Progenitor cell of endocrine pancreas (in vitro differentiated cells): ENCODE measurements at regions not wholly inside any gene's neighbourhood (a gene's known extent, or its start where the extent isn't known, plus 50 kb on each side); places are given as distances from the start of the nearest gene placed in this dataset.

ENCODE experiments used
- DNase-seq: peaks from one replicate; pipeline ENCODE4 v3.0.0; 2021; ENCODE audit warnings: low spot score; ENCODE audit not compliant: unreplicated experiment
- H3K27ac Mint-ChIP-seq: 2 replicates; pipeline ENCODE4 v1.8.0; 2021; ENCODE audit warnings: mild to moderate bottlenecking, moderate library complexity, mixed read lengths
- H3K27me3 Mint-ChIP-seq: 2 replicates; pipeline ENCODE4 v1.8.0; 2021; ENCODE audit warnings: mixed read lengths
- H3K36me3 Mint-ChIP-seq: 2 replicates; pipeline ENCODE4 v1.8.0; 2022; ENCODE audit warnings: mixed read lengths; ENCODE audit not compliant: insufficient read depth
- H3K4me1 Mint-ChIP-seq: 2 replicates; pipeline ENCODE4 v1.8.0; 2021; ENCODE audit warnings: low read depth, mixed read lengths
- H3K4me3 Mint-ChIP-seq: 2 replicates; pipeline ENCODE4 v1.8.0; 2021; ENCODE audit warnings: low read depth, mild to moderate bottlenecking, moderate library complexity, mixed read lengths
- H3K9me3 Mint-ChIP-seq: 2 replicates; pipeline ENCODE4 v1.8.0; 2021; ENCODE audit warnings: low read depth, mixed read lengths
- TF ChIP-seq, protein P1 (sequence below): fragments of 200-600 bp; sonication (generic); IDR thresholded peaks from one replicate; pipeline ENCODE4 v1.5.0; 2021; ENCODE audit warnings: antibody characterized with exemption, mild to moderate bottlenecking; ENCODE audit not compliant: unreplicated experiment

DNA sequence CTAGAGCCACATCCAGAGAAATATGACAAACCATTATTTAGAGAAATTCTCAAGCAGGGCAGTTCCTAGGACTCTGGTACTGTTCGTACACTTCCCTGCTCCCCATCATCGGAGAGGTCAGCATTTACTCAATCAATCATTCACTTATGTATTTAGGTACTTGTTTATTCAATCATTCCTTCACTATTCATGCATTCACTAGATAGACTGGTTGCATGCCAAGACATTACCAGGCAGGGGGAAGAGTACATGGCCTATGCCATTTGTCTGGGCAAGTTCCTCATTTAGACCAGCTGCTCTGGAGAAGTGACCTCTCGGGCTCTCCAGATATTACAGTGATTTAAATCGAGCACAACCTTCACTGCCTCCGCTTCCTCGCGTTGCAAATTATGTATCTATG, 603.4 kb downstream of the KCNJ2 start:
- no peaks in the 10 kb centered on the region for H3K27me3 Mint-ChIP-seq
- peaks cover 1% of the 10 kb centered on the region for H3K4me1 Mint-ChIP-seq
- TF ChIP-seq, protein P1, sequence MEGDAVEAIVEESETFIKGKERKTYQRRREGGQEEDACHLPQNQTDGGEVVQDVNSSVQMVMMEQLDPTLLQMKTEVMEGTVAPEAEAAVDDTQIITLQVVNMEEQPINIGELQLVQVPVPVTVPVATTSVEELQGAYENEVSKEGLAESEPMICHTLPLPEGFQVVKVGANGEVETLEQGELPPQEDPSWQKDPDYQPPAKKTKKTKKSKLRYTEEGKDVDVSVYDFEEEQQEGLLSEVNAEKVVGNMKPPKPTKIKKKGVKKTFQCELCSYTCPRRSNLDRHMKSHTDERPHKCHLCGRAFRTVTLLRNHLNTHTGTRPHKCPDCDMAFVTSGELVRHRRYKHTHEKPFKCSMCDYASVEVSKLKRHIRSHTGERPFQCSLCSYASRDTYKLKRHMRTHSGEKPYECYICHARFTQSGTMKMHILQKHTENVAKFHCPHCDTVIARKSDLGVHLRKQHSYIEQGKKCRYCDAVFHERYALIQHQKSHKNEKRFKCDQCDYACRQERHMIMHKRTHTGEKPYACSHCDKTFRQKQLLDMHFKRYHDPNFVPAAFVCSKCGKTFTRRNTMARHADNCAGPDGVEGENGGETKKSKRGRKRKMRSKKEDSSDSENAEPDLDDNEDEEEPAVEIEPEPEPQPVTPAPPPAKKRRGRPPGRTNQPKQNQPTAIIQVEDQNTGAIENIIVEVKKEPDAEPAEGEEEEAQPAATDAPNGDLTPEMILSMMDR = no peak
- no peaks in the 10 kb centered on the region for H3K36me3 Mint-ChIP-seq
- H3K4me3 Mint-ChIP-seq = no peak overlapping the region
- no peak for DNase-seq
- H3K9me3 Mint-ChIP-seq = no peaks in the 10 kb centered on the region
- H3K27ac Mint-ChIP-seq = no peak overlapping the region

DNA sequence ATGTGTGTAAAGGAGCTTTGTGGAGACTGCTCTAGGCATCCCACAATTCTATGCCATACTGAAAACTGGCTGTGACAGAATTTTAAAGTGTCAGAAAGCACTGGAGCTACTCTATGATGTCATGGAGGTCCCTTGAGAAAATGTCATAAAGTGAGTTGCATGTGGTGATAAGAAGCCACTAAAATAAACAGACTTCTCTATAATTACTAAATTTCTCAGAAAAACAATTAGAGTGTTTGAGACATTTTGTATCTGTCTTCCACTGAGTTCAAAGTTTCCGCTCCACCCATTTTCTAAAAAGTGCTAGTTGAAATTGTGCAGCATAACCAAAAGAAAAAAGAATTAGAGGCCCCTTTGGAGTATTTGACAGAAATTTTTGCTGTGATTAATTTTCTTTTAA, 603.9 kb downstream of the KCNJ2 start:
- Mint-ChIP-seq H3K4me3 (no peak overlapping the region), H3K9me3 (no peaks in the 10 kb centered on the region), H3K4me1 (peaks cover 1% of the 10 kb centered on the region)

DNA sequence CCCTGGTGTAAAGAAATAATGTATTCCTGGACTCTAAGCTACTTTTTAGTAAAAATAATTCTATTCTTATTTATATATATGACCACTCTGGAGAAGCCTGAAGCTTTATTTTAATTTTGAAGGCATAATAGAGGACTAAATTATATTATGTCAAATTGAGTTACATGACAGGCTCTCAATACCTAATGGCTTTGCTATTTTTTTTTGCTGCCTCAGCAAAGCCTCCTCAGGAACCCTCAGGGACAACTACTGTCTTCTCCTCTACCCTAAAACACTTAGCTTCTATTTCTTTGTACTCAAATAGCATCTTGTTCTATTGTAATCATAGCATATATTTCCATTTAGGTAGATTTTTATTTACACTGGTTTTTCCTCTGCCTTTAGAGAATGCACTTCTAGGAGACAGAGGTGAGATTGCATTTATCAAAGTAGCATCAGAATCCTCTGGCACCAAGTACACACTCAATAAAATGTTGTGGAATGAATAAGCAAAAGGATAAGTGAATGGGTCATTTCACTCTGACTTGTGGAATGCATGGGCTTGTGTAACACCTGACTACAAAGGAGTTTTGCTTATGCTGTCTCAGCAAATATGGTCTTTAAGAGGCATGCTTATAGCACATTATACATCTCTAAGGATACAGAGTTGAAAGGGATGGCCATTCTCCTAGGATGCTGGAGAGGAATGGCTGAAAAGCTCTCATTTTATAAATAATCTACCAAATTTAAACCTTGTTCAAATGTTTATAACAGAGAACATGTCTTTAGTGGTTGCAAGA, 605.2 kb downstream of the KCNJ2 start:
- DNase-seq = no peak
- Mint-ChIP-seq H3K9me3 (no peaks in the 10 kb centered on the region), H3K4me3 (no peak overlapping the region), H3K36me3 (no peaks in the 10 kb centered on the region), H3K27ac (no peak overlapping the region), H3K27me3 (no peaks in the 10 kb centered on the region), H3K4me1 (peaks cover 1% of the 10 kb centered on the region)
- TF ChIP-seq, protein P1 = no peak

More for the DNA sequence above, 603.9 kb downstream of the KCNJ2 start:
- Mint-ChIP-seq H3K27me3 (no peaks in the 10 kb centered on the region), H3K27ac (no peak overlapping the region), H3K36me3 (no peaks in the 10 kb centered on the region)
- TF ChIP-seq, protein P1 = no peak
- no peak for DNase-seq

DNA sequence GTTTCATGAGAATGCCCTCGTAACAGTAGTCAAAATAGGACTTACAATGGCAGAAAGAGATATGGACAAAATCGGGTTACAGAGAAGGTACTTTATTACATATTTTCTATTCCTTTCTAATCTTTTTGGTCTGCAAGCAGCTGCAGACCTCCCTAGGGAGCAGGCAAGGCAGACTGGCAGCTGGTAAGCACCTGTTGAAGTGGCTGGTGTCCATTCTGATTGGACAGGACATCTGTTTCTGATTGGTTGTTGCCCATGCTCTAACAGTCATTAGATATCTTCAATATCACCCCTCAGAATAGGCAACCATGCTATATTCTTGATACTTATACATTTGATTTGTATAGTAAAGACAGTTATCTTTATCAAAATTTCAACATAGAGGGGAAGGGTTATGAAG, 606.3 kb downstream of the KCNJ2 start:
- Mint-ChIP-seq H3K27ac (no peak overlapping the region), H3K9me3 (no peaks in the 10 kb centered on the region), H3K4me1 (peaks cover 1% of the 10 kb centered on the region), H3K36me3 (no peaks in the 10 kb centered on the region), H3K27me3 (no peaks in the 10 kb centered on the region), H3K4me3 (no peak overlapping the region)
- DNase-seq = no peak
- TF ChIP-seq, protein P1 = no peak

DNA sequence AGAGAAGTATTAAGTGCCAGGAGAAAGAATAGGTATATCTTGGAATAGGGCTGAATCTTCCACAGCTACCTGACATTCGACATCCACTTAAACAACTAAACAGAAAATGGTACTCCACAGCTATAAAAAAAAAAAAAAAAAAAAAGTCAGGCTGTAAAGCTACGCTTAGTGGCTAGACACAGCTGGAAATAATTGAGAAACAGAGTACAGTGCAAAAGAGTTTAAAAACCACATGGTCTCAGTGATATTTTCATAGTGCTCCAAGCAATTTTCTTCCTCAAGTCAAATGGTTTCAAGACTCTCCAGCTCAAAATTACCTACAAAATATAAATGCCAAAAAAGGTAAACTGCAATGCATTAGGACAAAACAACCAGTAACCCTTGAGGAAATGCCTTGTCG, 607.1 kb downstream of the KCNJ2 start:
- DNase-seq = no peak
- H3K27ac Mint-ChIP-seq = no peak overlapping the region
- TF ChIP-seq, protein P1 = no peak

More for the DNA sequence above, 607.1 kb downstream of the KCNJ2 start:
- Mint-ChIP-seq H3K36me3 (no peaks in the 10 kb centered on the region), H3K27me3 (no peaks in the 10 kb centered on the region), H3K4me3 (no peak overlapping the region), H3K9me3 (no peaks in the 10 kb centered on the region), H3K4me1 (peaks cover 1% of the 10 kb centered on the region)
